ENCODE measurements at regions not wholly inside any gene's neighbourhood (a gene's known extent, or its start where the extent isn't known, plus 50 kb on each side); places are given as distances from the start of the nearest gene placed in this dataset.

GRCh38 chr5:68757626-68758212, 336.1 kb upstream of the SLC30A5 start:
- ChIA-PET POLR2A (no interaction called here), CTCF (no interaction called here)
- ATAC-seq (ENCODE audit: low read depth) (no peak), DNase-seq (no peak)
- no peaks in the 10 kb centered on the region for H3K27me3 ChIP-seq (replicated peaks in 1 of 4; ENCODE audit: control extremely low read depth in 1 of 4, control insufficient read depth in 3 of 4, insufficient read depth in 4 of 4, low read length in 3 of 4)
- H3K9me3 Mint-ChIP-seq (ENCODE audit: insufficient read depth), result no peaks in the 10 kb centered on the region
- no peak overlapping the region for H3K4me3 Mint-ChIP-seq
- H3K27ac ChIP-seq (ENCODE audit: low read length in 2 of 2), result no peak overlapping the region
- no peak overlapping the region for H3K4me3 ChIP-seq (ENCODE audit: control extremely low read depth in 1 of 5, extremely low read depth in 1 of 5, insufficient read depth in 1 of 5, low read depth in 2 of 5, low read length in 4 of 5)
- H3K27ac Mint-ChIP-seq, result no peak overlapping the region
- no CpG with 5 or more reads among the region's 1 CpG for WGBS (ENCODE audit: insufficient coverage)
- intact Hi-C loops (cut with micrococcal nuclease), result no loop called here
- TF ChIP-seq EZH2 (IDR thresholded peaks at IDR 0.05; ENCODE audit: borderline replicate concordance, insufficient read depth, low read depth, low read length, poor library complexity, severe bottlenecking) (no peak), CTCF (IDR thresholded peaks at IDR 0.05) (no peak)
- H3K4me1 Mint-ChIP-seq, result peaks cover 9% of the 10 kb centered on the region
- H3K9ac ChIP-seq (ENCODE audit: low read length), result no peak overlapping the region
- H3K9me3 ChIP-seq (ENCODE audit: control extremely low read depth in 1 of 3, control insufficient read depth in 2 of 3, insufficient read depth in 1 of 3, low read length in 2 of 3), result no peaks in the 10 kb centered on the region
- H3K79me2 ChIP-seq (ENCODE audit: control insufficient read depth, insufficient read depth, low read length), result no peaks in the 10 kb centered on the region
- H3K4me1 ChIP-seq (ENCODE audit: control insufficient read depth in 2 of 2, insufficient read depth in 2 of 2, low read length in 2 of 2), result peaks cover 11% of the 10 kb centered on the region in 2 donors
- H3K27me3 Mint-ChIP-seq, result peaks cover 4% of the 10 kb centered on the region
- H4K20me1 ChIP-seq (ENCODE audit: control insufficient read depth, insufficient read depth, low read length, poor library complexity, severe bottlenecking), result no peaks in the 10 kb centered on the region
- H3K36me3 ChIP-seq (replicated peaks in 1 of 2; ENCODE audit: control extremely low read depth in 1 of 2, control insufficient read depth in 1 of 2, extremely low read depth in 1 of 2, insufficient read depth in 2 of 2, low read length in 1 of 2), result no peaks in the 10 kb centered on the region
- no peak overlapping the region for H2AFZ ChIP-seq (ENCODE audit: insufficient read depth, low read depth, low read length, poor library complexity, severe bottlenecking)
- H3K4me2 ChIP-seq (replicated peaks; ENCODE audit: low read depth, low read length, poor library complexity, severe bottlenecking), result no peak overlapping the region

- DNase-seq, result no peak
- no peaks in the 10 kb centered on the region for H3K9me3 Mint-ChIP-seq (ENCODE audit: insufficient read depth)
Measured at GRCh38 chr5:68759593-68759992, 334.2 kb upstream of the SLC30A5 start.

More at GRCh38 chr5:68759593-68759992, 334.2 kb upstream of the SLC30A5 start:
- no peak overlapping the region for H3K4me3 ChIP-seq (ENCODE audit: control extremely low read depth in 1 of 5, extremely low read depth in 1 of 5, insufficient read depth in 1 of 5, low read depth in 2 of 5, low read length in 4 of 5)
- no peaks in the 10 kb centered on the region for H3K36me3 ChIP-seq (replicated peaks in 1 of 2; ENCODE audit: control extremely low read depth in 1 of 2, control insufficient read depth in 1 of 2, extremely low read depth in 1 of 2, insufficient read depth in 2 of 2, low read length in 1 of 2)
- peaks cover 11% of the 10 kb centered on the region in 2 donors for H3K4me1 ChIP-seq (ENCODE audit: control insufficient read depth in 2 of 2, insufficient read depth in 2 of 2, low read length in 2 of 2)
- Mint-ChIP-seq H3K4me1 (peaks cover 9% of the 10 kb centered on the region), H3K27me3 (peaks cover 3% of the 10 kb centered on the region), H3K27ac (no peak overlapping the region), H3K4me3 (no peak overlapping the region)
- no peak overlapping the region for H3K4me2 ChIP-seq (replicated peaks; ENCODE audit: low read depth, low read length, poor library complexity, severe bottlenecking)
- no peaks in the 10 kb centered on the region for H3K27me3 ChIP-seq (replicated peaks in 1 of 4; ENCODE audit: control extremely low read depth in 1 of 4, control insufficient read depth in 3 of 4, insufficient read depth in 4 of 4, low read length in 3 of 4)
- H2AFZ ChIP-seq (ENCODE audit: insufficient read depth, low read depth, low read length, poor library complexity, severe bottlenecking), result no peak overlapping the region
- POLR2A ChIA-PET, result no interaction called here
- ATAC-seq (ENCODE audit: low read depth), result no peak
- no peak overlapping the region for H3K27ac ChIP-seq (ENCODE audit: low read length in 2 of 2)
- H3K9ac ChIP-seq (ENCODE audit: low read length), result no peak overlapping the region
- TF ChIP-seq EZH2 (IDR thresholded peaks at IDR 0.05; ENCODE audit: borderline replicate concordance, insufficient read depth, low read depth, low read length, poor library complexity, severe bottlenecking) (no peak), CTCF (IDR thresholded peaks at IDR 0.05) (no peak)
- no peaks in the 10 kb centered on the region for H4K20me1 ChIP-seq (ENCODE audit: control insufficient read depth, insufficient read depth, low read length, poor library complexity, severe bottlenecking)
- CTCF ChIA-PET, result no interaction called here
- 86% methylated on average over 3 of the region's 5 CpGs for WGBS (ENCODE audit: insufficient coverage)
- intact Hi-C loops (cut with micrococcal nuclease), result no loop called here
- H3K9me3 ChIP-seq (ENCODE audit: control extremely low read depth in 1 of 3, control insufficient read depth in 2 of 3, insufficient read depth in 1 of 3, low read length in 2 of 3), result no peaks in the 10 kb centered on the region
- H3K79me2 ChIP-seq (ENCODE audit: control insufficient read depth, insufficient read depth, low read length), result no peaks in the 10 kb centered on the region
